GM12872 (cell line): ENCODE measurements at regions not wholly inside any gene's neighbourhood (a gene's known extent, or its start where the extent isn't known, plus 50 kb on each side); places are given as distances from the start of the nearest gene placed in this dataset.

ENCODE experiments used
- TF ChIP-seq, protein P1 (sequence below): IDR thresholded peaks from 3 replicates; pipeline ENCODE4 v1.5.1; 2011; ENCODE audit warnings: low read depth, mild to moderate bottlenecking, low read length, moderate library complexity; ENCODE audit not compliant: insufficient read depth

GRCh38 chr5:53397845-53398244 lies 82.6 kb upstream of the FST start:
- TF ChIP-seq, protein P1, sequence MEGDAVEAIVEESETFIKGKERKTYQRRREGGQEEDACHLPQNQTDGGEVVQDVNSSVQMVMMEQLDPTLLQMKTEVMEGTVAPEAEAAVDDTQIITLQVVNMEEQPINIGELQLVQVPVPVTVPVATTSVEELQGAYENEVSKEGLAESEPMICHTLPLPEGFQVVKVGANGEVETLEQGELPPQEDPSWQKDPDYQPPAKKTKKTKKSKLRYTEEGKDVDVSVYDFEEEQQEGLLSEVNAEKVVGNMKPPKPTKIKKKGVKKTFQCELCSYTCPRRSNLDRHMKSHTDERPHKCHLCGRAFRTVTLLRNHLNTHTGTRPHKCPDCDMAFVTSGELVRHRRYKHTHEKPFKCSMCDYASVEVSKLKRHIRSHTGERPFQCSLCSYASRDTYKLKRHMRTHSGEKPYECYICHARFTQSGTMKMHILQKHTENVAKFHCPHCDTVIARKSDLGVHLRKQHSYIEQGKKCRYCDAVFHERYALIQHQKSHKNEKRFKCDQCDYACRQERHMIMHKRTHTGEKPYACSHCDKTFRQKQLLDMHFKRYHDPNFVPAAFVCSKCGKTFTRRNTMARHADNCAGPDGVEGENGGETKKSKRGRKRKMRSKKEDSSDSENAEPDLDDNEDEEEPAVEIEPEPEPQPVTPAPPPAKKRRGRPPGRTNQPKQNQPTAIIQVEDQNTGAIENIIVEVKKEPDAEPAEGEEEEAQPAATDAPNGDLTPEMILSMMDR: no peak

GRCh38 chr5:53399926-53400697 lies 80.3 kb upstream of the FST start:
- TF ChIP-seq, protein P1: no peak

DNA sequence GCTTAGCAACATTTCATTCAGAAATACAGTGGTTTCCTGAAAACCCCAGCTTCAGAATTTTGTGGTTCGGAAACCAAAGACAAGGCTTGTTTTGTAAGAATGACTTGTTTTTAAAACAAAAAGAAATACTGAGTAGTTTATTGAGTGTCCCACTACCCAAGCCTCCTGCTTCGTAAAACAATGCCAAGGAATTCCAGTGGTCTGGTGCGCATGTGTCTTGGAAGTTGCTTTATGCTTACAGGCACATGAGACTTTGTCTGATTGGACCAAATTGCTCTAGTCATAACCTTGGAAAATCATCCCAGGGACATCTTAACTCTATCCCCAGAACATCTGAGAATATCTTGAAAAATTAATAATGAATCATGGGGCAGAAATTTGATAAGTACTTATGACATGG lies 77.1 kb upstream of the FST start:
- TF ChIP-seq, protein P1: no peak

- TF ChIP-seq, protein P1: no peak
Measured at GRCh38 chr5:53403758-53404157, 76.7 kb upstream of the FST start.

DNA sequence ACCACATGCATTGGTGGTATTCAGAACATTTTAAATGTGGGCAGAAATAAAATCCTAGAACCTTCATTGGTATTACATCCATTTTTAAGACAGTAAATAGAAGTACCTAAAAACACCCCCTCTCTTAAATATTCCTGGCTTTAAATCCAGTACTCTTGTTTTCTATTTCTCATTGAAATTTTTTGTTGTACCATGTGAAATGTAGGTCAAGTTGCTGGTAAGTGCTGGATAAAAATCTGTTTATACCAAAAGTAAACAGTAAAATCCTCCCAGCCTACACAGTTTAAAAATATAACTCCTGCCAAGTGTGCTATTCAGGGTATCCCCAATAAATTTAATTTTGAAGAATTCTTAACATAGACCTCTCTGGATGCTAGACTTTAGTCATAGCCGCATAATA lies 75.0 kb upstream of the FST start:
- TF ChIP-seq, protein P1: no peak

- TF ChIP-seq, protein P1: no peak
Measured at GRCh38 chr5:53406630-53407316, 73.7 kb upstream of the FST start.

DNA sequence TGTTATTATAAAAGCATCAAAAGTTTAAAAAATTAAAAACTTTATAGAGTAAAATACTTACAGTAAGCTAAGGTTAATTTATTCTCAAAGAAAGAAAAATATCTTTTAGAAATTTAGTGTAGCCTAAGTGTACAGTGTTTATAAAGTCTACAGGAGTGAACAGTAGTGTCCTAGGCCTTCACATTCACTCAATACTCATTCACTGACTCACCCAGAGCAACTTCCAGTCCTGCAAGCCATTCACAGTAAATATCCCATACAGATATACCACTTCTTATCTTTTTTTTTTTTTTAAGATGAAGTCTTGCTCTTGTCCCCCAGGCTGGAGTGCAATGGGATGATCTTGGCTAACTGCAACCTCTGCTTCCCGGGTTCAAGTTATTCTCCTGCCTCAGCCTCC lies 73.1 kb upstream of the FST start:
- TF ChIP-seq, protein P1: no peak
